ENCODE measurements at regions not wholly inside any gene's neighbourhood (a gene's known extent, or its start where the extent isn't known, plus 50 kb on each side); places are given as distances from the start of the nearest gene placed in this dataset.
"Not testable (repeated sequence)": the region's sequence is repeated elsewhere in the genome, so short reads cannot be mapped to it uniquely, and the experiment has no call there.

DNA sequence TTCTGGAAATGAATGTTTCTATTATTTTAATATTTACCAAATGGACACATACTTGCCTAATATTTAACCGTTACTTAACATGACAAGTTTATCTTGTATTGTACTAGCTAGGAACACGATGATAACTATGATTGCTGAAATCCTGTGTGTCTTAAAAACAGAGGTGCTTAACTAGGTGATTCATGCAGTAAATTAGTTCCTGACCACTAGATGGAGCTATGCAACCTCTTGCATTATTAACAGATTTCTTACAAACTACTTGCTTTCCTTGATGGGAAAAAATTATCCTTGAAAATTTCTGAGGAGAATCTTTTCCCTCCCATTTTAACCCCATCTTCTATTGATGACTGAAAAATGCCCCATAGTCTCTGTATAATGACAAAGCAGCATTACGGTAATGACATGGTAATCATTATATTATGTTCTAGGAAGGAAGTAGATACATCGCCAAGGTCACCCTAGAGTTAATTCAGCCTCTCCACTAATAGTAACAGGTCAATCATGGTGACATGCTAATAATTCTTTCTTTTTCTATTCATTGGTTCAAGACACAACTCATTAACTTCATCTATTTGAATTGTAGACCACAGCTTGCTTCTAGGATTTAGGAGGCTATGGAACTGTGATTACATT, 844.2 kb downstream of the RAPGEF2 start:
- peak; percentile 41 for DNase-seq

DNA sequence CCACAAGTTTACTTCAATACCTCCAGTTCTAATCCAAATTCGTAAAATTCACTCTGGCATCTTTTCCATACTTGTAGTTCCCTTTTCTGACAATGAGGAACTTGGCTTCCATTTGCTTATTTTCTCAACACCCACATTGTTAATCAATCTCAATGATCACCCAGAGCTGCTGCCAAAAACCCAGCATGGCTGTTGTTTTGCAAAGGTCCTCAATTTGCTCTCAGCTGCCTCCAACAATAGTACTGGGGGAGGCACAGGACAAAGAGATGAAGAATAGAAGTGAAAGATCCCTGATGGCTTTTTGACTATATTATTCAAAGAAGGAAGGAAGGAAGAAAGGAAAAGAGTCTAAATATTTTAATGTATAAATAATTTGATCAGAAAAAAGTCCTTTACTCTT, 847.8 kb downstream of the RAPGEF2 start:
- DNase-seq = no peak

DNA sequence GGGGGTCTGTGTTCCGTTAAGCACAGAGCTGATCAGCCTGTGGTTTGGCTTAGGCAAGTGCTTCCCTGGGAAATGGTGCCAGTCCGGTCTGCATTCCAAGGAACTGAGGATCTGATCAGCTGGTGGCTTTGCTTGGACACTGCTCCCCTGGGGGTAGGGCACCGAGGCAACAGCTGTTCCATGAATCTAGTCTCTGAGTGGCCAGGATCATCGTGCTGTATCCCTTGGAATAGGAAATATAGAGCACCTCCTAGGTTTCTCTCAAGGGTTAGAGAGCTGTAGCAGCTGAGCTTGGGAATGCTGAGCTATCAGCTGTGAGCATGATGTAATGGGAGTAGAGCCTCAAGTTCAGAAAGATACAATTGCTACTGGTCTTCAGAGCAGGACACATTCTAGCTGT, 863.9 kb downstream of the RAPGEF2 start:
- no peak for DNase-seq

DNA sequence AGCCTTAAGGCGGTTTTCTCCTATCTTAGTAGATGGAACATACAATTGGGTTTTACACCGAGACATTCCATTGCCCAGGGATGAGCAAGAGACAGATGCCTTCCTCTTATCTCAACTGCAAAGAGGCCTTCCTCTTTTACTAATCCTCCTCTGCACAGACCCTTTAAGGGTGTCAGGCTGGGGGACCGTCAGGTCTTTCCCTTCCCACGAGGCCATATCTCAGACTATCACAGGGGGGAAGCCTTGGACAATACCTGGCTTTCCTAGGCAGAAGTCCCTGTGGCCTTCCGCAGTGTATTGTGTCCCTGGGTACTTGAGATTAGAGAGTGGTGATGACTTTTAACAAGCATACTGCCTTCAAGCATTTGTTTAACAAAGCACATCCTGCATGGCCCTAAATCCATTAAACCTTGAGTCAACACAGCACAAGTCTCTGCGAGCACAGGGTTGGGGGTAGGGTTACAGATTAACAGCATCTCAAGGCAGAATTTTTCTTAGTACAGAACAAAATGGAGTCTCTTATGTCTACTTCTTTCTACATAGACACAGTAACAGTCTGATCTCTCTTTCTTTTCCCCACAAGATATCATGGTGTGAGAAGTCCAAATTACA, 874.1 kb downstream of the RAPGEF2 start:
- not testable (repeated sequence) for DNase-seq

DNA sequence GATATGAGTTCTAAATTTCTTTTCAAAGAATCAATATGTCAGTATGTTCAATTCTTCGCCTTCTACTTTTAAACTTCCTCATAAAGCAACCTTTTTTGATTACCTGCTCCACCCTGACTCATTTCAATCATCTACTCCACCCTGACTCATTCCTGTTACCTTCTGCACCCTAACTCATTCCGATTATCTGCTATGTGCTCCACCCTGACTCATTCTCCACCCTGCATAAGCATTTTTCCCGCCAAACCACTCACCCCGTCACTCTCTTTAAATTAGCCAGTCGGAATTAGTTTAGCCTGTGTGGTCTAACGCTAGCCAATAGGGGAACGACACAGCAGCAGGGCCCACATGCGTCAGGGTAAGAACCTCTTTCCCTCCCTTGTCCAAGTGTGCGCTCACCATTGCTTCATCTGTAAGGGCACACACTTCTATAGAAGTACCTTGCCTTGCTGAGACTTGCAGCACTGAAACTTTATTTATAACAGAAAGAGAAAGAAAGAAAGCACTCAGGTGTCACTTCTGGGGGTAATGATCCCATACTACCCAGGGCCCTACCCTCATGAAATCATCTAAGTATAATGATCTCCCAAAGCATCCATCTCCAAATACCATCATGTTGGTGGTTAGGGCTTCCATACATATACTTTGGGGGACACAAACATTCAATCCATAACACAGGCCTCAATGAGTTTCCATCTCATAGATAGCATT, 875.2 kb downstream of the RAPGEF2 start:
- no peak for DNase-seq

DNA sequence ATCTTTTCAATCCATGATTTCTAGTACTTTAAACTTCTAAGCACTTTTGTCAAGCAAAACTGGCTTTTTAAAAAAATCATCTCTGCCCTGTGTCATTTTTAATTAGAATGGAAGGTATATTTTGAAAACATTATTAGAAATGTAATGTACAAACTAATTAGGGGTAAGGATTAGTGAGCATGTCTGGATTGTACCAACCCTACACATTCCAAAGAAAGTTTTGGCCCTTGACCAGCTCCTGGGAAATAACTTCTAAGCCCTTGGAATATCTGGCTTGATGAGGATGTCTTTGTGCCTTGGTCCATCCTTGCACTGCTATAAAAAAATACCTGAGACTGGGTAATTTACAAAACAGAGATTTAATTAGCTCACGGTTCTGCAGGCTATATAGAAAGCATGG, 876.5 kb downstream of the RAPGEF2 start:
- DNase-seq = no peak

DNA sequence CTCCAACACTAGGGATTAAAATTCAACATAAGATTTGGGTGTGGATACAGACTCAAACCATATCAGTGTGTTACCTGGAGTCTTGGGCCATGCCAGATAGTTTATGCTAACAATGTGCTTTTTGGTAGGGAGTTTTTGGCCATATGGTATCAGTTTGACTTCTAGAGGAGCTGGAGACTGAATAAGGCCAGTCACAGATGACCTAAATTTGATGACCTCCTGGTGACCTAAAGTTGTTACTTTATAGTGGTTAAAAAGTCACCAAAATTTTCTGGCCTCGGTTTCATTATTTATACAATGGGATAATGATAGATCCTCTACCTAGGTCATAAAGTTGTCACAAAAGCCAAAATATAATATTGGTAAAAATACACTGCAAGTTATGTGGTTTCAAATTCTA, 877.1 kb downstream of the RAPGEF2 start:
- DNase-seq = no peak

DNA sequence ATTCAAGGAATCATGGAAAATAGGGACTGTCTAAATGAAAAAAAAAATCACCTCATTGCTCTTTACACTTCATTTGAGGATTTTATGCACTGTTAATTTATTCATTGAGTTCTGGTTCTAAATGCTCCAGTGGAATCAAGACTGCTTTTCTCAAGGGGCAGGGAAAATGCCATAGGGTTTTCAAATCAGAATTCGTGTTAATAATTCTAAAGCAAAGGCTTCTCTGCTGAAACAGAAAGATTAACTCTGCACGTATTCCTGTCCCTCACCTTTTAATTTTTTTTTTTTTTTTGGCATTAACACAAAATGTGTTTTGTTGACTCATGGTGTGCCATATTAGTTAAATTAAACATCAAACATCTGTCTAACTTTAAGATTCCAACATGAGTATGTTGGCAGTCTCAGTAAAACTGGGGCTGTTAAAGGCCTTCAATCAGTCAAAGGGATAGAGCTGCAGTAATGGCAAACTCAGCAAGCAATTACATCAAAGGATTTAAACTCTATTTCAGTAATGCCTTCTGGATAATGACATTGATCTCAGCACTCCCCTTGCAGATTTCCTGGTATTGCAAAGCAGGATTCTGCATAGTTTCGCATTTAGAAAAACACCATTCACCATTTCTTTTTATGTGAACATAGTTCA, 878.1 kb downstream of the RAPGEF2 start:
- DNase-seq = no peak

DNA sequence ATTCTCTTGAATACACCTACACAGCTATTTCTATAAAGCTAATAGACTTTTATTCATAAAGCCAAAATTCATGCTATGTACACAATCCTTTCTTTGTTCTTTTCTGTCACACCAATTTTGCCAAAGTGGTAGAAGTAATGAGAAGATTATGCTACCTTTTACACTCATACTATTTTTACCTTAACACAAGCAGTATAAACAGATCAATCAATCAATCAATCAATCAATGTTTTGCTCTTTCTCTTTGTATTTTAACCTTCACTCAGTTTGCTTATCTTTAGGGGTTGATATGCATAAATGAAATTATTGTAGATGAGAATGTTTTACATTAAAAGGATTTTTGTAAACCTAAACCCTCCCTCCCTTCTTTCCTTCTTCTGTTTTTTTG, 878.6 kb downstream of the RAPGEF2 start:
- no peak for DNase-seq

DNA sequence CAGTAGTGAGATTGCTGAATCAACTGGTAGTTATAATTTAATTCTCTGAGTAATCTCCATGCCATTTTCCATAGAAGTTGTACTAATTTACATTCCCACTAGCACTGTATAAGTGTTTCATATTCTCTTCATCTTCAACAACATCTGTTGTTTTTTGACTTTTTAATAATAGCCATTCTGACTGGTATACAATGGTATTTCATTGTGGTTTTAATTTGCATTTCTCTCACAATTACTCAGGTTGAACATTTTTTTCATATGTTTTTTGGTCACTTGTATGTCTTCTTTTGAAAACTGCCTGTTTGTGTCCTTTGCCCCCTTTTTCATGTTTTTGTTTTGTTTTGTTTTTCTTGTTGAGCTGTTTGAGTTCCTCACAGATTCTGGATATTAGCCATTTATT, 880.2 kb downstream of the RAPGEF2 start:
- no peak for DNase-seq

DNA sequence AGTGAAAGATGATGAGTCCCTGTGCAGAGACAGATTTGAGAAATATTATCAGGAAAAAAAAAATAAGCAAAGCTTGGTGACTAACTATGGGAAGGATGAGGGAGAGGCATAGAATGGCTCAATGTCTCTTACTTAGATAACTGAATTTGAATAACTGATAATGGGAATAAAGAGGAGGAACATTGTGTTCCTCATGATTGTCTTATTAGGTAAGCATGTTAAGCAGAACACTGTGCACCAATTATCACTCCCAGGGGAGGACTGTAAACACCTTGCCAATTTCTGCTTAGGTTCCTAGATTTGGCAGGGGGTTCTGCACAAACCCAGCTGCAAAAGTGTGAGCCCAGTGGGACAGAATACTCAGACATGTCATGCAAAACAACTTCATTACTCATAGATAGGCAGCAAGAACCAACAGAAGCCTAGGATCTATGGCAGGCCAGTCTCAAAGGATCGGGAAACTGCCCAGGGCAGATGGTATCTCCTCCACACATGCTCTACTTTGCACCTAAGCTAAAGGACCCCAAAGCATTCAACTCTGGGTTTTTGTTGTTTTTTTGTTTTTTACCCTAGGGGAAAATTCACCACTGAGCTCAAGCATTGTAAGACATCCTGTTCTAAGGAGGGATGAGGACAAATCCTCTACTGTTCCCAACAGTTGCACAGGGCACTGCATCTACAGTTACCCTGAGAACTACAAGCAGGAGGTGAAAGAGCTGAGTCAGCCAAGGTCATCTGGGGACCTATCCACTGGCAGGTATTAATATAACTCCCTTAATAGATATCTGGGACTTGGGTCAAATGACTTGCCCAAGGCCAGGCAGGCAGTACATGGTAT, 907.0 kb downstream of the RAPGEF2 start:
- DNase-seq = no peak

DNA sequence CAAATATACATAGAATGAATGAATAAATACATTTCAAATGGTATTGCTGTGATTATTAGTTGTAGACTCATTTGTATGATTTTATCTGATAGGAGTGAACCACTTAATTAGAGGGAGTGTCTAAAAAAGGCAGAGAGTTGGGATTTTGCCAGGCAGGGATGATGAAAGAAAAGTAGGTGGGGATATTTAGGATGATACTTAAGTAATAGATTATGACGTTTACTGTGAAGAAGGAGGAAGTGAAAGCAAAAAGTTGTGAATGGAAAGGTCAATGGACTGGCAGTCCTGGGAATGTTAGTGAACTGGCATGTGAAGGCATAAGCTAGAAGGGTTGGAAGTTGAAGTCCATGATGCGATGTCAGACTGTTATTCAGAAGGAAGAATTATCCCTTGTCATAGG, 917.1 kb downstream of the RAPGEF2 start:
- no peak for DNase-seq

DNA sequence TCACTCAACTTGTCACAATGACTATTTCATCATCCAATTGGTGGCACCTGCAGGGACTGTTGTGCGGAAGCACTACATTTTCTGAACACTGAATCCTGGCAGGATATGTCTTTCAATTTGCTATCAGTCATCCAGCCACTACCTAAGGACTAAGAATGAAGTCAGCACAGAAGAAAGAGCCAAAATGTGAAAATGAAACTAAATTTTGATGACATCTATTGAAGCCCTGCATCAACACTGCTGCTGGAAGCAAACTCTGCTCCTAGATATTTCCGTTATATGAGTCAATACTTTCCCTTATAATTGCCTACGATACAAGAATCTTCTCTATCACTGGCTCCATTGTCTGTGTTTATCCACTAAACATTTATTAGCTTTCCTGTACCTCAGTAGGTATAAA, 917.9 kb downstream of the RAPGEF2 start:
- no peak for DNase-seq

DNA sequence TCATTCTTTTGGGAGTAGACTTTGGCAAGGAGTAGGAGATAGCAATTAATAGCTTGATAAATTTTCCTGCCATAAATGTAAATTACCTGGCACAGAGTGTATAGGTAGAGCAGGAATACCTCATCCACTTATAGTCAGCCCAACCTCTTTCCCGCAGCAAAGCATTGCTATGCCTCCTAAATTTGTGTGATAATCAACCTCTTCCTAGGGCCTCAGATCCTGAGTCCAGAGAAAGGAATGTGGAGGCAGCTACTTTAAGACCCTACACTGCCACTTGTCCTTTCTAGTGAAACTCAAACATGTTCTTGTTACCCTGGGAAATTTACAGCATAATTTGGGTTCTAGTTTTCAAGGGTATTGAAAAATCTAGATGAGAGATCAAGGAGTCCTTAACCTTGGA, 919.0 kb downstream of the RAPGEF2 start:
- DNase-seq = no peak

DNA sequence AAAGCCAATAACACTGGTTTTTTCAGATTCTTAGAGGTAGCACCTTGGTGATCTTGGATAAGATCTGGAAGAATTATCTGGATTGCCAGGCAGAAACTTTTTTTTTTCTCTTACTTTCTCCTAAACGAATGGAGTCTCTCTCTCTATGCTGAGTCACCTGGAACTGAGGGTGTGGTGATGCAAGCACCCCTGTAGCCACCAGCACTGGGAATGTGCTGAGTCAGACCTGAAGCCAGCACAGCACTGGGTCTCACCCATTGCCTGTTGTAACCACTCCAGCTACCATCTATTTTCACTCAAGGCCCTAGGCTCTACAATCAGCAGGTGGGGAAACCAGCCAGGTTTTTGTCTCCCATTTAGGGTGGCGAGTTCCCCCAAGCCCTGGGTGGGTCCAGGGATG, 923.8 kb downstream of the RAPGEF2 start:
- DNase-seq = no peak

DNA sequence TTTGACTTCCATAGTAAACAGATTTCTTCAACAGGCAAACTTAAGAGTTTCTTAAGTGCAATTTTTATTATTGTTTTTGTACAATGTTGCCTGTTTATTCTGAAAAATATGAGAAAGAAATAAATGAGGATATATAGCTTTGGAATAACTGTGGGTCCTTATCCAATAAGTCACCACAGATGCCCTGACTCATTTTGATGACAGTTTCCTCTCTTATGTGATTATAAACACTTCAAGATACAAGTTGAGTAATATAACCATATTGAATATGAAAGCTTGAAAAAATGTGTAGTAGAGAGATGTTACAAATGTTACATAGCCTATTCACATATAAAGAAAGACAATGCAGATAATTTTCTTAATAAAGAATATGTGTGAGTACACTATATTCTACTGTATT, 931.6 kb downstream of the RAPGEF2 start:
- DNase-seq = no peak

DNA sequence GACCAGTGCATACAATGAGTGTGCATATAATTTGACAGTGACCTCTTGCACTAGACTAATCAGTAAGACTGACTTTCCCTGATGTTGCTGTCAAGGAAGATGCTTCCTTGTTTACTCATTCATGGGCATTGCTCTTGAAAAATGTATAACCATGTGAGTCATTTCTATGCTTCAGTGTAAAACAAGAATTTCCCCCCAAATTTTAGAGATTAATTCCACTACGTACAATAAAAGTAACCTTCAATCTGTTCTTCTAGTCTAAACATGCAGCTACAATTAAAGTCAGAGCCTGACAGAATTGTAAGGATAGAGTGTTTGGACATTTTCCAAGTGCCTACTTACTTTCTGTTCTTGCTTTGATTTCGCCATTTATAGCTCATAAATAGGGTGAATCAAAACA, 935.7 kb downstream of the RAPGEF2 start:
- no peak for DNase-seq

DNA sequence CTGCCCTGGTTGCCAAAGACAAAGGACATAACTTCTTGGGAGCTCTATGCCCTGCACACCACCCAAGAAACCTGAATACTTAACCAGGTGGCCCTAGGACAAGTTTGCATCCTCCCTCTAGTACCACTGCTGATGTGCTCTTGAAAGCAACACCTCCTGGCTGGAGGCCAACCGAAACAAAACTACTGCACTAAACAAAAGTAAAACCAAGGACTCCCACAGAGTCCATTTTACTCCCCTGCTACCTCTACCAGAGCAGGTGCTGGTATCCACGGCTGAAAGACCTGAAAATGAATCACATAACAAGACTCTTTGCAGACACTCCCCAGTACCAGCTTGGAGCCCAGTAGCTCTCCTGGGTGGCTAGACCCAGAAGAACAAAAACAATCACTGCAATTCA, 941.8 kb downstream of the RAPGEF2 start:
- DNase-seq = no peak

DNA sequence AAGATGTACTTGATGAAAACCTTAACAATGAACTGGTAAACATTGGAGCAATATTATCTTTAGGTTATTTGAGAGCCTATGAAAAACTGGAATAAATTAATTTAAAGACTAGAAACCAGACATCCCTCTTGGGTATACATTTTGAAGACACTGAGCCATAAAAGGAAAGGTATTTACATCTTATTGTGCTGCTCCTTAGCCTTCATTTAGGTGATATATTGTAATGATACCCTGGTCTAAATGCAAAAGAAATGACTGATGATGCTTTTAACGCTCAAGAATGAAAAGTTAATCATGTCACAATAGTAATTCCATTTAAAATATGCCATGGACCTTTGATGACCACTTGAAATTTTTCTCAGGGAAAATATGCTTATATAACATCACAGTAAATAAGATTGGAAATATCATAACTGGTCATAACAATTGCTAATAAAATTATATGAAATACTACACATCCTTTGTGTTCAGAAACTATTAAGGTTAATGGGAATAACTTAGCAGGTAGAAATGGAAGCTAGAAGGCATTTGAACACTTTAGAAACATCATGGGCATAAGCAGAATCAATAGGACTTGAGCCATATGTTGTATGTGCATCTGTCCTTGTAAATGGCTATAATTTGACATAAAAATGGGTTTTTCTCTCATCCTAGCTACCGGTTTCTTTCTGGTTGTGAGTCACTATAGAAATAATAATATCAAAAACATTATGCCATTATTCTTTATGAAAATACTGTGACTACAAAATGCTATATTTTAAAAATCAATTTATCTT, 979.7 kb downstream of the RAPGEF2 start:
- DNase-seq = no peak

DNA sequence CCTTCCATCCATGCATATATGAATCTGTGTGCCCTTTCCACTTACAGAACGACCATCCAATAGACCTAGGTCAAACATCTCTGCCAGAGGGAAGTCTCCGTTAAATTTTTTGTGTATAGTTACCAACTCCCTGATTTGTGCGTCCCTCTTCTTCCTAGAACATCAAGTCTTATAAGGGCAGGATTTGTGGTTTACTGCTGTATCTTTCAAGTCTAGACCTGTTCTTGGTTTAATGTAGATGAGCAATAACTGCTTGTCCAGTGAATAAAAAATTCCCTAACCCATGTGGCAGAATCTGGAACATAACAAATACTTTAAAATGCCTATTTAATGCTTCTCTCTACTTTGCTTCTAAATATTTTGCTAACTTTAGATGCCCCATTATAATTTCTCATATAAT, 988.8 kb downstream of the RAPGEF2 start:
- DNase-seq = no peak

DNA sequence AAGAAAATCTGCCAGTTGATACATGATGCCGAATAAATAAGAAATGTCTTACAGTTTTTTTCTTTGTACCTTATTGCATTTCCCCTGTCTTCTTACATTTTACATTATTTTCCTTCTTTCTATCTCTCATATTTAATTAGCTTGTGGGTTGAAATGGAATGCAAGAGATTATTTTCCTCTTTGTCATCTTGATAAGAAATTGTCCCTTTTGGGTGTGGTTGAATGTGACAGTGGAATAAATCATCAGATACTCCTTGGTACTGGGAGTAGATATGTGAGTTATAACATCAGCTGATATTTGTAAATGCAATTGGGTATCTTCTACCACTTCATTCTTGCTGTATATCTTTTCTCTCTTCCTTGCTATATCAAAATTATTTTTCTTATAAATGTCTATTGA, 997.4 kb downstream of the RAPGEF2 start:
- DNase-seq = no peak

DNA sequence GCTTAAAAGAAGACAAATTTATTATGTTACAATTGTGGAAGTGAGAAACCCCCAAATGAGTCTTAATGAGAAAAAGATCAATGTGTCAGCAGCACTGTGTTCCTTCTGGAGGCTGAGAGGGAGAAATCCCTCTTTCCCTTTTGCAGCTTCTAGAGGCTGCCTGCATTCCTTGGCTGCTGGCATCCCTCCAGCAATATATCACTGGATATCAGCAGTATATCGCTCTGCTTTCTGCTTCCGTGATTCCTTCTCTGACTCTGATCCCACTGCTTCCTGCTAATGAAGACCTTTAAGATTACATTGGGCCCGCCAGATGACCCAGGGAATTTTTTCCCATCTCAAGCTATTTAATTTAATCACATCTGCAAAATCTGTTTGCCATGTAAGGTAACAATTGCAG, 1008.0 kb downstream of the RAPGEF2 start:
- no peak for DNase-seq
